ENCODE measurements at regions not wholly inside any gene's neighbourhood (a gene's known extent, or its start where the extent isn't known, plus 50 kb on each side); places are given as distances from the start of the nearest gene placed in this dataset.

DNA sequence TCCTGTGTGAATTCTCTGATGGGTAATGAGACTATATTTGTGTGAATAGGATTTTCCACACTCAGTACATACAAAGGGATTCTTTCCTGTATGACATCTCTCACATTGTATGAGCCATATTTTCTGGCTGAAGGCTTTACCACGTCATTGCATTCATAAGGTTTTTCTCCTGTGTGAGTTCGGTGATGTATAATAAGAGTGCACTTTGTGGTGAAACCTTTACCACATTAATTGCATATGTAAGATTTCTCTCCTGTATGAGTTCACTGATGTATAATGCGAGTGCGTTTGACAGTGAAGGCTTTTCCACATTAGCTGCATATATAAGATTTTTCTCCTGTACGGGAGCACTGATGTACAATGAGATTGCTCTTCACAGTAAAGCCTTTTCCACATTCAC is 455.4 kb upstream of the CNTN5 start:
- 70% methylated on average over 5 of the region's 5 CpGs for WGBS

DNA sequence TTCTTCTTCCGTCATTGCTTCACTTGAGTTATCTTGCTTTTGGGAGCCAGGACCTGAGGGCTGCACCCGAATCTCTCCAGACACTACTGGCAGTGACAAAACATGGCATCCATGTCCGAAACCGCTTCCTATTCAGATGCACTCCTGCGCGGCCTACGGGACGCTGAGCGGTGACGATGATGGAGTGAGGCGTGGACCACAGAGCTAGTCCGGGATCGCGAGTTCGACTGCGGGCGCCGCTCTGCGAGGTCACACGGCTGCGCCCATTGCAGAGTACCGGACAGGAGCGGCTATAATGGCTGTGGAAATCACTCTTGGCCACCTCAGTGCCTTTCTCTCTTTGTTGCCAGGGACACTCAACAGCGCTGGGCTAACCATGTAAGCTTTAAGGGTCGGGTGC is 453.8 kb upstream of the CNTN5 start:
- H3K27me3 ChIP-seq (ENCODE audit: control insufficient read depth in 4 of 4, insufficient read depth in 4 of 4, low read length in 3 of 4) = no peaks in the 10 kb centered on the region
- no peak overlapping the region for H3K27ac ChIP-seq (ENCODE audit: low read depth in 1 of 2, low read length in 2 of 2)
- no peak for TF ChIP-seq YY1 (IDR thresholded peaks at IDR 0.05)
- no peak for TF ChIP-seq RXRA (IDR thresholded peaks at IDR 0.05)
- no peak for TF ChIP-seq GABPA (IDR thresholded peaks at IDR 0.05 in 1 of 2, conservative IDR thresholded peaks at IDR 0.05 in 1 of 2)
- no peak for TF ChIP-seq SP1 (IDR thresholded peaks at IDR 0.05)
- no peak for TF ChIP-seq TAF1 (conservative IDR thresholded peaks at IDR 0.05)
- TF ChIP-seq HNF4G (IDR thresholded peaks at IDR 0.05) = no peak
- TF ChIP-seq, protein P1, sequence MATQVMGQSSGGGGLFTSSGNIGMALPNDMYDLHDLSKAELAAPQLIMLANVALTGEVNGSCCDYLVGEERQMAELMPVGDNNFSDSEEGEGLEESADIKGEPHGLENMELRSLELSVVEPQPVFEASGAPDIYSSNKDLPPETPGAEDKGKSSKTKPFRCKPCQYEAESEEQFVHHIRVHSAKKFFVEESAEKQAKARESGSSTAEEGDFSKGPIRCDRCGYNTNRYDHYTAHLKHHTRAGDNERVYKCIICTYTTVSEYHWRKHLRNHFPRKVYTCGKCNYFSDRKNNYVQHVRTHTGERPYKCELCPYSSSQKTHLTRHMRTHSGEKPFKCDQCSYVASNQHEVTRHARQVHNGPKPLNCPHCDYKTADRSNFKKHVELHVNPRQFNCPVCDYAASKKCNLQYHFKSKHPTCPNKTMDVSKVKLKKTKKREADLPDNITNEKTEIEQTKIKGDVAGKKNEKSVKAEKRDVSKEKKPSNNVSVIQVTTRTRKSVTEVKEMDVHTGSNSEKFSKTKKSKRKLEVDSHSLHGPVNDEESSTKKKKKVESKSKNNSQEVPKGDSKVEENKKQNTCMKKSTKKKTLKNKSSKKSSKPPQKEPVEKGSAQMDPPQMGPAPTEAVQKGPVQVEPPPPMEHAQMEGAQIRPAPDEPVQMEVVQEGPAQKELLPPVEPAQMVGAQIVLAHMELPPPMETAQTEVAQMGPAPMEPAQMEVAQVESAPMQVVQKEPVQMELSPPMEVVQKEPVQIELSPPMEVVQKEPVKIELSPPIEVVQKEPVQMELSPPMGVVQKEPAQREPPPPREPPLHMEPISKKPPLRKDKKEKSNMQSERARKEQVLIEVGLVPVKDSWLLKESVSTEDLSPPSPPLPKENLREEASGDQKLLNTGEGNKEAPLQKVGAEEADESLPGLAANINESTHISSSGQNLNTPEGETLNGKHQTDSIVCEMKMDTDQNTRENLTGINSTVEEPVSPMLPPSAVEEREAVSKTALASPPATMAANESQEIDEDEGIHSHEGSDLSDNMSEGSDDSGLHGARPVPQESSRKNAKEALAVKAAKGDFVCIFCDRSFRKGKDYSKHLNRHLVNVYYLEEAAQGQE (IDR thresholded peaks at IDR 0.05) = no peak
- TF ChIP-seq, protein P2, sequence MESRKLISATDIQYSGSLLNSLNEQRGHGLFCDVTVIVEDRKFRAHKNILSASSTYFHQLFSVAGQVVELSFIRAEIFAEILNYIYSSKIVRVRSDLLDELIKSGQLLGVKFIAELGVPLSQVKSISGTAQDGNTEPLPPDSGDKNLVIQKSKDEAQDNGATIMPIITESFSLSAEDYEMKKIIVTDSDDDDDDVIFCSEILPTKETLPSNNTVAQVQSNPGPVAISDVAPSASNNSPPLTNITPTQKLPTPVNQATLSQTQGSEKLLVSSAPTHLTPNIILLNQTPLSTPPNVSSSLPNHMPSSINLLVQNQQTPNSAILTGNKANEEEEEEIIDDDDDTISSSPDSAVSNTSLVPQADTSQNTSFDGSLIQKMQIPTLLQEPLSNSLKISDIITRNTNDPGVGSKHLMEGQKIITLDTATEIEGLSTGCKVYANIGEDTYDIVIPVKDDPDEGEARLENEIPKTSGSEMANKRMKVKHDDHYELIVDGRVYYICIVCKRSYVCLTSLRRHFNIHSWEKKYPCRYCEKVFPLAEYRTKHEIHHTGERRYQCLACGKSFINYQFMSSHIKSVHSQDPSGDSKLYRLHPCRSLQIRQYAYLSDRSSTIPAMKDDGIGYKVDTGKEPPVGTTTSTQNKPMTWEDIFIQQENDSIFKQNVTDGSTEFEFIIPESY (IDR thresholded peaks at IDR 0.05) = no peak
- TF ChIP-seq JUND (IDR thresholded peaks at IDR 0.05) = no peak
- TF ChIP-seq, protein P3, sequence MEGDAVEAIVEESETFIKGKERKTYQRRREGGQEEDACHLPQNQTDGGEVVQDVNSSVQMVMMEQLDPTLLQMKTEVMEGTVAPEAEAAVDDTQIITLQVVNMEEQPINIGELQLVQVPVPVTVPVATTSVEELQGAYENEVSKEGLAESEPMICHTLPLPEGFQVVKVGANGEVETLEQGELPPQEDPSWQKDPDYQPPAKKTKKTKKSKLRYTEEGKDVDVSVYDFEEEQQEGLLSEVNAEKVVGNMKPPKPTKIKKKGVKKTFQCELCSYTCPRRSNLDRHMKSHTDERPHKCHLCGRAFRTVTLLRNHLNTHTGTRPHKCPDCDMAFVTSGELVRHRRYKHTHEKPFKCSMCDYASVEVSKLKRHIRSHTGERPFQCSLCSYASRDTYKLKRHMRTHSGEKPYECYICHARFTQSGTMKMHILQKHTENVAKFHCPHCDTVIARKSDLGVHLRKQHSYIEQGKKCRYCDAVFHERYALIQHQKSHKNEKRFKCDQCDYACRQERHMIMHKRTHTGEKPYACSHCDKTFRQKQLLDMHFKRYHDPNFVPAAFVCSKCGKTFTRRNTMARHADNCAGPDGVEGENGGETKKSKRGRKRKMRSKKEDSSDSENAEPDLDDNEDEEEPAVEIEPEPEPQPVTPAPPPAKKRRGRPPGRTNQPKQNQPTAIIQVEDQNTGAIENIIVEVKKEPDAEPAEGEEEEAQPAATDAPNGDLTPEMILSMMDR (IDR thresholded peaks at IDR 0.05; ENCODE audit: low read depth, low read length, missing input control) = no peak
- no peak for TF ChIP-seq FOXA1 (IDR thresholded peaks at IDR 0.05)
- TF ChIP-seq, protein P4, sequence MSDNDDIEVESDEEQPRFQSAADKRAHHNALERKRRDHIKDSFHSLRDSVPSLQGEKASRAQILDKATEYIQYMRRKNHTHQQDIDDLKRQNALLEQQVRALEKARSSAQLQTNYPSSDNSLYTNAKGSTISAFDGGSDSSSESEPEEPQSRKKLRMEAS (IDR thresholded peaks at IDR 0.05) = no peak
- H3K36me3 ChIP-seq (ENCODE audit: control insufficient read depth in 4 of 4, insufficient read depth in 3 of 4, low read depth in 1 of 4, low read length in 3 of 4) = no peaks in the 10 kb centered on the region
- 93% methylated on average over 25 of the region's 25 CpGs for WGBS
- peaks cover 0 to 6% (median 0%) of the 10 kb centered on the region in 4 donors for H3K9me3 ChIP-seq (ENCODE audit: control insufficient read depth in 4 of 4, low read length in 3 of 4)
- no peaks in the 10 kb centered on the region for H3K4me1 ChIP-seq (ENCODE audit: control insufficient read depth in 4 of 4, insufficient read depth in 4 of 4, low read length in 3 of 4)
- H3K4me3 ChIP-seq (ENCODE audit: low read depth in 1 of 3, low read length in 3 of 3) = no peak overlapping the region
- no peak for DNase-seq (ENCODE audit: low spot score)
- H3K9ac ChIP-seq (ENCODE audit: low read depth in 1 of 2, low read length in 2 of 2) = no peak overlapping the region

More for the DNA sequence above, 455.4 kb upstream of the CNTN5 start:
- Histone ChIP-seq H3K36me3 (ENCODE audit: control insufficient read depth in 4 of 4, insufficient read depth in 3 of 4, low read depth in 1 of 4, low read length in 3 of 4) (no peaks in the 10 kb centered on the region), H3K4me3 (ENCODE audit: low read depth in 1 of 3, low read length in 3 of 3) (no peak overlapping the region), H3K4me1 (ENCODE audit: control insufficient read depth in 4 of 4, insufficient read depth in 4 of 4, low read length in 3 of 4) (no peaks in the 10 kb centered on the region), H3K9me3 (ENCODE audit: control insufficient read depth in 4 of 4, low read length in 3 of 4) (peaks cover 0 to 4% (median 0%) of the 10 kb centered on the region in 4 donors), H3K9ac (ENCODE audit: low read depth in 1 of 2, low read length in 2 of 2) (no peak overlapping the region), H3K27me3 (ENCODE audit: control insufficient read depth in 4 of 4, insufficient read depth in 4 of 4, low read length in 3 of 4) (no peaks in the 10 kb centered on the region), H3K27ac (ENCODE audit: low read depth in 1 of 2, low read length in 2 of 2) (no peak overlapping the region)
- DNase-seq (ENCODE audit: low spot score) = no peak
- TF ChIP-seq RAD21 (IDR thresholded peaks at IDR 0.05) (no peak), RXRA (IDR thresholded peaks at IDR 0.05) (no peak), TAF1 (conservative IDR thresholded peaks at IDR 0.05) (no peak), HNF4A (conservative IDR thresholded peaks at IDR 0.05) (no peak), NR2F2 (IDR thresholded peaks at IDR 0.05) (no peak), HNF4G (IDR thresholded peaks at IDR 0.05) (no peak), YY1 (IDR thresholded peaks at IDR 0.05) (no peak), JUND (IDR thresholded peaks at IDR 0.05) (no peak)
- TF ChIP-seq, protein P3 (IDR thresholded peaks at IDR 0.05; ENCODE audit: low read depth, low read length, missing input control) = no peak
- TF ChIP-seq, protein P4 (IDR thresholded peaks at IDR 0.05) = no peak
- TF ChIP-seq, protein P2 (IDR thresholded peaks at IDR 0.05) = no peak
